GM19438 (cell line): ENCODE measurements at regions not wholly inside any gene's neighbourhood (a gene's known extent, or its start where the extent isn't known, plus 50 kb on each side); places are given as distances from the start of the nearest gene placed in this dataset.
"Not testable (repeated sequence)": the region's sequence is repeated elsewhere in the genome, so short reads cannot be mapped to it uniquely, and the experiment has no call there.

Experiments used
- ATAC-seq: cut with Tn5 transposase; IDR thresholded peaks from one replicate; pipeline ENCODE4 v1.9.1; 2021; ENCODE audit warnings: low read depth; ENCODE audit not compliant: unreplicated experiment

- no peak for ATAC-seq
Measured at GRCh38 chr14:99029145-99029915, 242.7 kb downstream of the BCL11B start.

DNA sequence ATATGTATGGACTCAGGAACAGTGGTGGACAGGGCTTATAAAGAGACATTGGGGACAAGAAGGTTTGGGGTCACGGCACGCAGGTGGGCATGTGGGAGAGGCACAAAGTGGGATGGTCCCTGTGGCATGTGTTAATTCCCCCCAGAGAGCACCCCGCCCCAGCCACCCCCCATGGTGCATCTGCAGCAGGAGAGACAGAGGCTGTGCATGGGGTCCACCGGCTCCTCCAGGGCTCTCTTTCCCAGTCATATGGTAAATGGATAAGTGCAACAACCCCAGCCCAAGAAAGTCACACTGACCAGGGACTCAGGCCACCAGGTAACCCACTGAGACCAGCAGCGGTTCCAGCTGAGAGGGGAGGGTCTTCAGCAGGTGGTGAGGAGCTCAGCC lies 242.1 kb downstream of the BCL11B start:
- ATAC-seq, result no peak

DNA sequence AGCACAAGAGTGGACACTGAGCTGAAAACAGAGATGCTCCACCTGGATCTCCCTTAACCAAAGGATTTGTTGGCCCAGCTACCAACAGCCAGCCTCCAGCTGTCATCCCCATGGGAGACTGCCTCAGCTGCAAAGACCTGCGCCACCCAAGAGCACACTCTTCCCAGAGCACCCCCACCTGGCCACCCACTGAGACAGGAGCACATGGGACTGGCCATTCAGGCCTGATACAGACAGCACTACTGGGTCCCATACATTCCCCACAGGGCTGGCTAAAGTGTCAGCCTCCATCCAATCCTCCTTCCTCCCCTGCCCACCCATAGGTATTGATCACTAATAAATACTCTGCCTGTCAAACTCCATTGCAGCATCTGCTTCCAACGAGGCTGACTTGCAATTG lies 241.5 kb downstream of the BCL11B start:
- ATAC-seq, result no peak

DNA sequence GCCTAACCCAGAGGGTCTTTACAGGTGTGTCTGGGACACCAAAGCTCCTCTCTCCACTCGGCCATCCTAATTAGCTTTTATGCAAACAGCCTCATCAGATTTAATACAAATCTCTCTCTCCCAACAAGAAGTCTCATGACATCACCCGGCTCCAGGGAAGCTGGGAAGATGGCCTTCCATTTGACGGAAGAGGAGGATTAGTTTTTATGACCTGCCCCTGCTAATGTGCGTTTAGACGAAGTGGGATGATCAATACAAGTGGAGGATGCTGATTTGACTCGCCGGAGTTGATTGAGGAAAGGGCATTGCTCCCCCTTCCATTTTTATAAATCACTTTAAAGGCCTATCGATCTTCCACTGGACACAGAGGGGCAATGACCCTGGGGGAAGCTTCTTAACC lies 239.2 kb downstream of the BCL11B start:
- ATAC-seq, result no peak

- no peak for ATAC-seq
Measured at GRCh38 chr14:99033951-99034350, 238.0 kb downstream of the BCL11B start.

DNA sequence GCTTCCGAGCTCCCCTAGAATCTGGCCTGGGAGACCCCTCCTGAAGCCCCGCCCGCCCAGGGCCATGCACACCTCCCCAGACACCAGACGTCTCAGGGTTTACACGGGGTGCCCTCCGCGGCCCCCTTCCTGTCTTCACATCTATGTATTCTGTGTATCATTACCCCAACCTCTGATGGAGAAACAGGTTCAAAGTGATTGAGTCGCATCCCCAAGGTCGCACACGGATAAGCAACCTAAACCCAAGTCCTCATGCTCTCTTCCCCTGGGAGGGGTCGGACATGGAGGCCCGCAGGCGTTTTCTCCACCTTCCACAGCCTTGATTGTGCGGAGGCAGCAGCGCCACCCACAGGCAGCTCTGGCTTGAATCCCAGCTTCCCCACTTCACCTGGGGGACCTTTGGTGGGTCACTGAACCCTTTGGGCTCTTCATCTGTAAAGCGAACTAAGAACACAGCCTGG lies 237.3 kb downstream of the BCL11B start:
- ATAC-seq, result no peak

DNA sequence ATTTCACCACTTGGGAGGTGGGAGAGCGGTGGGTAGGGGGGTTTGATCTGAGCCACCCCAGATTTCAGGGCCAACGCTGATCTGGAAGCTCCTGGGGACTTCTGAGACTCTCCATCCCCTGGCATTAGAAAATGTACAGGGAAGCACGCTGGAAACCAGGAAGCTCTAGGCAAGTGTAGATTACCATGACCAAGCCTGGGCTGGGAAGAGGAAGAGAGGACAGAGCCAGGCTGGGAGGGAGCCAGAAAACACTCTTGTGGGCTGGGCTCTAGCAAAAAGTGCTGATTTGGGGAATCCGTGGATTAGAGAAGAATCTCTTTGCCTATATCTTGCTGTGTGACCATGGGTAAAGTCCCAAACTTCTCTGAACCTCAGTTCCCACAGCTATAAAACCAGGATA lies 236.7 kb downstream of the BCL11B start:
- no peak for ATAC-seq

- ATAC-seq, result no peak
Measured at GRCh38 chr14:99035712-99036610, 236.0 kb downstream of the BCL11B start.

- ATAC-seq, result no peak
Measured at GRCh38 chr14:99036611-99037293, 235.2 kb downstream of the BCL11B start.

- not testable (repeated sequence) for ATAC-seq
Measured at GRCh38 chr14:99037326-99037725, 234.7 kb downstream of the BCL11B start.

GRCh38 chr14:99037777-99038430 lies 234.1 kb downstream of the BCL11B start:
- ATAC-seq, result no peak

DNA sequence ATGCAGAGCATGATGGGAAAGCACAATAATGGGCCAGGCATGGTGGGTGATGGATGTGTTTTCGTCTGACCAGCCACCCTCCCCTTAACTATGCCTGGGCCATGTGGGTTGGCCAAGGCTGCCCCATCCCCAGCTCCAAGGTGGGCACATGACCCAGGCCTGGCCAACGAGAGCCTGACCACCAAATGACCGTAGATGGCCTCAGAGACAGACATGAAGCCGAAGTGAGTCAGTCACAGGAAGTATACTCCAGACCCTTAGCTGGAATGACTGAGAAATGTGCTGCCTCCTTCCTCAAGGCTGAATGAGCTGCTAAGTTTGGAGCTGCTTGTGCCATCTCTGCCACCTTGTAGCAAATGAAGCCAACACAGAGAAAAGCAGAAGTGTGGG lies 233.6 kb downstream of the BCL11B start:
- no peak for ATAC-seq

GRCh38 chr14:99039331-99040041 lies 232.5 kb downstream of the BCL11B start:
- ATAC-seq, result no peak

- no peak for ATAC-seq
Measured at GRCh38 chr14:99040052-99040451, 231.9 kb downstream of the BCL11B start.

DNA sequence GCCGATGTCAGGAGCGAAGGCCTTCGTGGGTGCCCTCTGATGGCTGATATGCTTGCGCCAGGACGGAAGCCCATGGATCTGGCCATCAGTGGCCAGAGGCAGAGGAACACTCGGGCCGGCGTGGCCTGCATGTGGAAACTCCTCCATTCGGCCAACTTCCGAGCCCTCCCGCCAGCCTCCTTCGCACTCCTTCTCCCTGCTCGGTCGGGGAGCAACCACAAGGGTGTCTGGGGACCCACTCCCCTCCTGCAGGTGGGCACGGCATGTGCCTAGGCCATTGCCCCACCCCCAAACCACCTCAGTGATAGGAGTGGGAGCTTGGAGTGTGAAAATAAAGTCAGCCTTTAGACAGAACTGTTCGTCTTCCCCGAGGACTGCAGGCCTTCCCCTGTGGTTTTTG lies 231.3 kb downstream of the BCL11B start:
- ATAC-seq, result no peak

DNA sequence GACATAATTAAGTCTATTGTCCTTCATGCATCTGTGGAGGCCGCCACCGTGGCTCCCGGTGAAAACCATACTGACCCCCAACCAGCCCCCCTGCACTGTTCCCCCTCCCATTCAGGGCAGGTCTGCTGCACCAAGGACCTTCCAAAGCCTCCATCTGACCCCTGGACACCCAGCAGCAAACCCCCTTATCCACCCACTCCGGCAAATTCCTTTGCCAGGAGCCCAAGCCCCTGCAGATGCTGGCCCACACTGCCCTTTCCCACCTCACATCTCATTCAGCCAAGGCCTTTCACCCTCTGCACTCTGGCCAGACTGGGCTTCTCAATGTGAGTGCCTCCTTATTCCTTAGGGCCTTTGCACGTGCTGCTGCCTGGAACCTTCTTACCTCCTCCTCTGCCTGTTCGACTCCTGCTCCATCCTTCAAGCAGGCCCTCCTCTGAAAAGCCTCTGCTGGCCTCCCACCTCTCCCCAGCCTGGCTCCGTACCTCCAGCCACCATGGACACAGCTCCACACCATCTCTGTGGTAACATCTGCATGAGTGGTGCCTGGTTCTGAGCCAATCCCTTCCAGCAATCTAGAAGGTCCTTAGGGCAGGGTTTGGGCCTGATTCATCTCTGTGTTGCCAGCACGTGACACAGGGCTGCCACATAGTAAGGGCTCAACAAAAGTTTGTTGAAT lies 230.7 kb downstream of the BCL11B start:
- ATAC-seq, result no peak

DNA sequence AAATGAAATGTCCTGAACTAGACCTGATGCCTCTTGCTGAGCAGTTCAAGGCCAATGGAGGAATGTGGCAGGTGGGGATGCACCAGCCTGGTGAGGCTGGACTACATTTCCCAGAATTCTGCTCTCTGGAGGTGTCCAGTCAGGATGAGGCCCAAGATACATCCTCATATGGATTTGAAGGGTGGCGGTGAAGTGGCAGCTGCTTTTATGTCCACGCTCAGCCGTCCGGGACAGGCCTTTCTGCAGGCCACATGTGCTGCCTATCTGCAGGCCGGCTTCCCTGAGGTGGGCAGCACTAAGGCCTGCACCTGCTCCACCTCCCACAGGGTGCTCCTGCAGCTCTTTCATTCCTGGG lies 230.2 kb downstream of the BCL11B start:
- no peak for ATAC-seq

DNA sequence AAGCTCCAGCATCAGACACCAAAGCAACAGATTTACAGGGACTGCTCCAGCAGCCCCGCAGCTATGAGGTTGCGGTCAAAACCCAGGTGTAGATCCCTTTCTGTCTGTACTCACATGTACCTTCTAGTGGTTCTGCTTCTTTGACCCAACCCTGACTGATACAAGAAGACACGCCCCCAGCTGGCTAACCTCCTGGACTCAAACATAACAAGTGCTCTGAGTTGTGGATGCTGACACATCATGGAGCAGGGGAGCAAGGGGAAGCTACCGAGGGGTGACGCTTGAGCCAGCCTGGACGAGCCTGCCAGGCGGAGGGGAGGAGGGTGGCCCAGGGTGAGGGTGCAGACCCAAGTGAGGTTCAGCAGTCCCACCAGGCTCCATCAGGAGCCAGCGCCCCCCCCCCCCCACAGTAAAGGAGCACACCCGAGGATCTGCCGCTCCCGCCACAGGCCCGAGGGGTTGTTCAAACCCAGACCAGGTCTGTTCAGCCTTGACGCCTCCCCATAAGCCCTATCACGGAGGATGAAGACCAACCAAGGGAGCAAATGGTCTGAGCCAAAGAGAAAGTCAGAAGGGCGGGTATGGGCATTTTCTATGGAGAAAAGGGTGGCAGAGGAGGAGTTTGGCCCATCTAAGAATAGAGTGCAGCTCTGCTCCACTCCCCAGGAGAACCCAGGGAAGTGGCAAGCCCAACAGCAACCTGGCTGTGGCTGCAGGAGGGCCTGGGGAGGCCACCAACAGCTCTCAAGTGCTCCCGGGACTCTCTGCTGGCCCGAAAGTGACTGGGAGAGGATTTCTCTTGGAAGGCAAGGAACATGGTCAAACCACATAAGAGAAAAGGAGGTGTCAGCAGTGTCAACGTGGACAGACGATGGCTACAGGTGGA lies 229.4 kb downstream of the BCL11B start:
- no peak for ATAC-seq

GRCh38 chr14:99043267-99043615 lies 228.8 kb downstream of the BCL11B start:
- no peak for ATAC-seq
